Breast epithelium (tissue), 3 donors: ENCODE measurements at regions not wholly inside any gene's neighbourhood (a gene's known extent, or its start where the extent isn't known, plus 50 kb on each side); places are given as distances from the start of the nearest gene placed in this dataset.

Source experiments
- CTCF ChIP-seq, 3 donors: fragments of 450-650 bp; IDR thresholded peaks; one replicate each; pipeline ENCODE4 v1.5.1; 2016 to 2017; ENCODE audit warnings: antibody characterized with exemption in 3 of 3, mild to moderate bottlenecking in 3 of 3, moderate library complexity in 3 of 3
- POLR2A ChIP-seq: fragments of 450-650 bp; IDR thresholded peaks from one replicate; pipeline ENCODE4 v1.6.1; 2016; ENCODE audit warnings: antibody characterized with exemption, mild to moderate bottlenecking, moderate library complexity
- POLR2AphosphoS5 ChIP-seq, 3 donors: sonication (generic); formaldehyde crosslinking; IDR thresholded peaks; one replicate each; pipeline ENCODE4 v1.6.1; 2017; ENCODE audit warnings: antibody characterized with exemption in 3 of 3

- TF ChIP-seq CTCF (IDR thresholded peaks at IDR 0.05), result no peak
- TF ChIP-seq POLR2AphosphoS5 (IDR thresholded peaks at IDR 0.05), result no peak
- no peak for TF ChIP-seq POLR2A
These were observed 114.7 kb upstream of the PRL start for GRCh38 chr6:22411376-22412105.
